HepG2 (cell line): ENCODE measurements at regions not wholly inside any gene's neighbourhood (a gene's known extent, or its start where the extent isn't known, plus 50 kb on each side); places are given as distances from the start of the nearest gene placed in this dataset.

Experiments used
- ATAC-seq: fragments of 200-7000 bp; cut with Tn5 transposase; 3 replicates; pipeline ENCODE4 v1.9.1; 2020; ENCODE audit warnings: mild to moderate bottlenecking, moderate library complexity
- BruUV-seq: library from RNA; stranded (reverse); fragments of 400-500 nt; replicated peaks from 2 replicates; lab custom pipeline; 2021; lab: Mats Ljungman, UMichigan
- CTCF ChIA-PET: fragments of 300-600 bp; formaldehyde crosslinking; extraction: SDS; loops from one replicate; lab custom pipeline; 2021; ENCODE audit warnings: low total read pairs, inconsistent platforms, low intra/inter-chr PET ratio; lab: Yijun Ruan, JAX
- POLR2A ChIA-PET: fragments of 350-600 bp; sonication (Branson Sonifier 250); formaldehyde crosslinking; loops from one replicate; lab custom pipeline; 2020; ENCODE audit warnings: antibody characterized with exemption, inconsistent platforms; lab: Yijun Ruan, JAX
- DNase-seq: peaks from one replicate; pipeline ENCODE4 v3.0.0-alpha.2; 2015; ENCODE audit warnings: low spot score
- FAIRE-seq: peaks from 3 replicates; lab custom pipeline; 2011; peaks lifted over from hg19 to GRCh38; lab: Jason Lieb, UNC
- H2AFZ ChIP-seq: one replicate; pipeline ENCODE4 v1.6.1; 2011; ENCODE audit warnings: low read length, inconsistent platforms
- H3K27ac ChIP-seq: fragments of 300-600 bp; 3 replicates; pipeline ENCODE4 v1.8.0; 2011; ENCODE audit warnings: mixed run types, mild to moderate bottlenecking, mixed read lengths, low read length, inconsistent platforms; ENCODE audit not compliant: insufficient read depth; ENCODE audit errors: extremely low read length
- H3K27me3 ChIP-seq, 2 experiments: fragments of 200-600 bp in 1 of 2; 2 replicates in 1 of 2; 3 replicates in 1 of 2; pipeline versions ENCODE4 v1.6.0 to v1.8.0; 2011; ENCODE audit warnings: low read length in 2 of 2, mild to moderate bottlenecking in 2 of 2, moderate library complexity in 2 of 2, inconsistent platforms in 1 of 2; ENCODE audit not compliant: insufficient read depth in 2 of 2, control insufficient read depth in 1 of 2
- H3K36me3 ChIP-seq, 2 experiments: fragments of 200-600 bp in 1 of 2; replicated peaks in 1 of 2; 2 replicates in 1 of 2; 3 replicates in 1 of 2; pipeline versions ENCODE4 v1.5.1 to v1.8.0; 2011; ENCODE audit warnings: low read length in 2 of 2, inconsistent platforms in 1 of 2; ENCODE audit not compliant: insufficient read depth in 2 of 2, control insufficient read depth in 1 of 2
- H3K4me1 ChIP-seq: 2 replicates; pipeline ENCODE4 v1.5.1; 2012; ENCODE audit warnings: low read length, inconsistent platforms; ENCODE audit not compliant: insufficient read depth
- H3K4me2 ChIP-seq: 2 replicates; pipeline ENCODE4 v1.6.0; 2011; ENCODE audit warnings: low read depth, low read length, inconsistent platforms
- H3K4me3 ChIP-seq, 3 experiments: fragments of 200-600 bp in 1 of 3; sonication (generic), shearing (Covaris generic) in 1 of 3; replicated peaks in 1 of 3; 2 replicates each; pipeline ENCODE4 v1.5.1; 2011 to 2016; ENCODE audit warnings: low read length in 3 of 3, inconsistent platforms in 2 of 3, low read depth in 2 of 3, mild to moderate bottlenecking in 2 of 3, control low read depth in 1 of 3, mixed read lengths in 1 of 3; ENCODE audit not compliant: insufficient read depth in 1 of 3
- H3K79me2 ChIP-seq: one replicate; pipeline ENCODE4 v1.6.1; 2011; ENCODE audit warnings: low read length, inconsistent platforms; ENCODE audit not compliant: insufficient read depth
- H3K9ac ChIP-seq: 2 replicates; pipeline ENCODE4 v1.6.0; 2011; ENCODE audit warnings: mild to moderate bottlenecking, low read depth, low read length, inconsistent platforms; ENCODE audit not compliant: insufficient read depth
- H3K9me3 ChIP-seq: 2 replicates; pipeline ENCODE4 v1.5.1; 2012; ENCODE audit warnings: mild to moderate bottlenecking, low read length
- H4K20me1 ChIP-seq: 2 replicates; pipeline ENCODE4 v1.6.0; 2011; ENCODE audit warnings: inconsistent platforms, mild to moderate bottlenecking, low read length, moderate library complexity; ENCODE audit not compliant: insufficient read depth
- ATF1 ChIP-seq: IDR thresholded peaks from 2 replicates; pipeline ENCODE4 v1.6.1; 2016; ENCODE audit warnings: mild to moderate bottlenecking, control low read depth
- ATF7 ChIP-seq, 2 experiments: fragments of 450-650 bp in 1 of 2; sonication (generic) in 1 of 2; formaldehyde crosslinking in 1 of 2; IDR thresholded peaks; 2 replicates each; pipeline versions ENCODE4 v1.4.0 to v1.6.1; 2016 to 2020; ENCODE audit warnings: antibody characterized with exemption in 1 of 2, mild to moderate bottlenecking in 1 of 2, missing genetic modification reagents in 1 of 2
- IRF9 ChIP-seq: sonication (generic); formaldehyde crosslinking; IDR thresholded peaks from 2 replicates; pipeline ENCODE4 v1.8.0; 2022; ENCODE audit warnings: missing genetic modification reagents, mild to moderate bottlenecking, borderline replicate concordance
- LCORL ChIP-seq, 2 experiments: fragments of 450-650 bp in 1 of 2; sonication (generic) in 1 of 2; formaldehyde crosslinking in 1 of 2; IDR thresholded peaks; 2 replicates each; pipeline versions ENCODE4 v1.5.0 to v1.6.1; 2017 to 2020; ENCODE audit warnings: antibody characterized with exemption in 1 of 2, missing genetic modification reagents in 1 of 2
- RFX5 ChIP-seq: IDR thresholded peaks from 2 replicates; pipeline ENCODE4 v1.6.1; 2011; ENCODE audit warnings: low read depth, low read length, improper control_type of control experiment
- ZNF234 ChIP-seq: sonication (generic); formaldehyde crosslinking; conservative IDR thresholded peaks from 2 replicates; pipeline ENCODE4 v1.5.1; 2020; ENCODE audit warnings: mild to moderate bottlenecking, missing genetic modification reagents
- WGBS: methylation state at CpG from one replicate; pipeline ENCODE4 v1.1.6; 2017; ENCODE audit warnings: low lambda C conversion rate; 5-methylcytosine and 5-hydroxymethylcytosine counted together
- in situ Hi-C: cut with HindIII; loops from 2 replicates; pipeline ENCODE4 v1.10.0; 2017; ENCODE audit warnings: low pct_unique_long_range_greater_than_20kb; ENCODE audit not compliant: extremely low pct_ligation_motif_present
- intact Hi-C: fragments of 100-400 bp; cut with micrococcal nuclease; formaldehyde crosslinking; loops from one replicate; pipeline ENCODE4 v1.10.0; 2022; ENCODE audit not compliant: unreplicated experiment

DNA sequence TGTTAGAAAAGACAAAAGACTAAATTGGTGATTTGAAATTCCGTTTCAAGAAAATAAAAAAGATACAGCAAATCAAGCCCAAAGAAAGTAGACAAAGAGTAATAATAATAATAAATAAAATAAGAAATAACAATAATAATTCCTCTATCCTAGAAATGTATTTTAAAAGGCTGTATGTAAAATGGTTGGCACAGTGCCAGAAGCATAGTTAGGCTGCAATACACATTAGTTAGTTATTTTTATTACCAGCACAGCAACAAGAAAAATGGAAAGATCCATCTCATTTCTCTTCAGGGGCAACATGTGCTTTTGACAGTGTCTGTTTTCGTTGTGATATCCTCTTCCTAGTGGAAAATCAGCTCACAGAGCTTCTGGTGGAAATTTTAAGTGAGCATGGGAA, 174.1 kb upstream of the TMTC1 start:
- no peaks in the 10 kb centered on the region for H3K79me2 ChIP-seq
- in situ Hi-C loops = no loop called here
- H3K4me3 ChIP-seq = no peak overlapping the region
- TF ChIP-seq IRF9 (CRISPR knock-in tag) (no peak), LCORL (IDR thresholded peaks at IDR 0.05) (peak; percentile 76), LCORL (CRISPR knock-in tag; IDR thresholded peaks at IDR 0.05) (no peak)
- H3K27me3 ChIP-seq = no peaks in the 10 kb centered on the region
- no TSS peak for BruUV-seq
- intact Hi-C loops = no loop called here
- no peak overlapping the region for H3K27ac ChIP-seq
- no peak overlapping the region for H3K9ac ChIP-seq
- CTCF ChIA-PET = no interaction called here
- no peak overlapping the region for H2AFZ ChIP-seq
- H3K36me3 ChIP-seq = no peaks in the 10 kb centered on the region
- 1% methylated on average over 2 of the region's 2 CpGs for WGBS
- H3K9me3 ChIP-seq = no peaks in the 10 kb centered on the region
- POLR2A ChIA-PET = no interaction called here
- ATAC-seq (no peak), FAIRE-seq (no peak), DNase-seq (no peak)
- no peaks in the 10 kb centered on the region for H4K20me1 ChIP-seq
- no peaks in the 10 kb centered on the region for H3K4me1 ChIP-seq
- no peak overlapping the region for H3K4me2 ChIP-seq

GRCh38 chr12:29945904-29946303, 162.2 kb upstream of the TMTC1 start:
- no peak overlapping the region for H3K4me2 ChIP-seq
- H3K27ac ChIP-seq = no peak overlapping the region
- BruUV-seq = no TSS peak
- H3K79me2 ChIP-seq = no peaks in the 10 kb centered on the region
- no peaks in the 10 kb centered on the region for H3K27me3 ChIP-seq
- TF ChIP-seq RFX5 (no peak), ZNF234 (CRISPR knock-in tag) (no peak), ATF7 (IDR thresholded peaks at IDR 0.05) (peak; percentile 58; the same call in 1 of the 2 replicates), ATF7 (CRISPR knock-in tag; IDR thresholded peaks at IDR 0.05) (no peak), ATF1 (CRISPR knock-in tag) (no peak)
- TF ChIP-seq, all 625 proteins: peak for 1
- no peak for ATAC-seq
- in situ Hi-C loops = no loop called here
- Histone ChIP-seq H3K36me3 (no peaks in the 10 kb centered on the region), H3K4me3 (no peak overlapping the region), H4K20me1 (no peaks in the 10 kb centered on the region), H3K4me1 (no peaks in the 10 kb centered on the region), H3K9me3 (no peaks in the 10 kb centered on the region), H3K9ac (no peak overlapping the region), H2AFZ (no peak overlapping the region)
- no peak for FAIRE-seq
- 9% methylated on average over 5 of the region's 5 CpGs for WGBS
- POLR2A ChIA-PET = no interaction called here
- intact Hi-C loops = no loop called here
- no peak for DNase-seq
- CTCF ChIA-PET = no interaction called here
